OCI-LY1 (cell line): ENCODE measurements at regions not wholly inside any gene's neighbourhood (a gene's known extent, or its start where the extent isn't known, plus 50 kb on each side); places are given as distances from the start of the nearest gene placed in this dataset.
"Not testable (repeated sequence)": the region's sequence is repeated elsewhere in the genome, so short reads cannot be mapped to it uniquely, and the experiment has no call there.

Source experiments
- H2AFZ ChIP-seq: fragments of 200-600 bp; sonication (generic), shearing (Covaris generic); 2 replicates; pipeline ENCODE4 v1.6.0; 2014; ENCODE audit warnings: antibody characterized with exemption, mild to moderate bottlenecking, low read length
- H3F3A ChIP-seq: fragments of 200-600 bp; sonication (generic), shearing (Covaris generic); 2 replicates; pipeline ENCODE4 v1.6.0; 2014; ENCODE audit warnings: mild to moderate bottlenecking, antibody characterized with exemption, low read length, moderate library complexity; ENCODE audit not compliant: insufficient read depth
- H3K27ac ChIP-seq: fragments of 200-600 bp; sonication (generic); 2 replicates; pipeline ENCODE4 v1.5.1; 2014; ENCODE audit warnings: low read length, mixed run types, mild to moderate bottlenecking, low read depth; ENCODE audit not compliant: poor library complexity, severe bottlenecking
- H3K27me3 ChIP-seq: fragments of 200-600 bp; sonication (generic); 2 replicates; pipeline ENCODE4 v1.6.0; 2014; ENCODE audit warnings: antibody characterized with exemption, mild to moderate bottlenecking, low read length, moderate library complexity; ENCODE audit not compliant: insufficient read depth
- H3K36me3 ChIP-seq: fragments of 200-600 bp; sonication (generic); 2 replicates; pipeline ENCODE4 v1.6.1; 2014; ENCODE audit warnings: mild to moderate bottlenecking, antibody characterized with exemption, low read length, moderate library complexity, mixed read lengths; ENCODE audit not compliant: insufficient read depth
- H3K4me1 ChIP-seq: fragments of 200-600 bp; sonication (generic); 2 replicates; pipeline ENCODE4 v1.5.1; 2014; ENCODE audit warnings: mild to moderate bottlenecking, low read length, moderate library complexity; ENCODE audit not compliant: insufficient read depth, severe bottlenecking
- H3K4me2 ChIP-seq: fragments of 200-600 bp; sonication (generic), shearing (Covaris generic); 2 replicates; pipeline ENCODE4 v1.6.1; 2014; ENCODE audit warnings: low read length
- H3K4me3 ChIP-seq: fragments of 200-600 bp; sonication (generic); 2 replicates; pipeline ENCODE4 v1.5.1; 2014; ENCODE audit warnings: low read length, low read depth, mild to moderate bottlenecking, mixed read lengths; ENCODE audit not compliant: poor library complexity, severe bottlenecking
- H3K79me2 ChIP-seq: fragments of 200-600 bp; shearing (Covaris generic); 2 replicates; pipeline ENCODE4 v1.6.1; 2016; ENCODE audit warnings: mixed run types, low read length, mixed read lengths; ENCODE audit not compliant: insufficient read depth
- H3K9ac ChIP-seq: fragments of 200-600 bp; sonication (generic), shearing (Covaris generic); 2 replicates; pipeline ENCODE4 v1.6.1; 2014; ENCODE audit warnings: mild to moderate bottlenecking, low read length, mixed read lengths
- H3K9me2 ChIP-seq: fragments of 200-600 bp; sonication (generic), shearing (Covaris generic); 2 replicates; pipeline ENCODE4 v1.6.1; 2014; ENCODE audit warnings: low read depth, mild to moderate bottlenecking, low read length, mixed read lengths
- H3K9me3 ChIP-seq: fragments of 200-600 bp; shearing (Covaris generic); 2 replicates; pipeline ENCODE4 v1.6.1; 2014; ENCODE audit warnings: low read length, mixed read lengths
- H4K20me1 ChIP-seq: fragments of 200-600 bp; sonication (generic), shearing (Covaris generic); 2 replicates; pipeline ENCODE4 v1.6.0; 2016; ENCODE audit warnings: mild to moderate bottlenecking, low read length; ENCODE audit not compliant: insufficient read depth
- CTCF ChIP-seq: fragments of 200-600 bp; sonication (generic), shearing (Covaris generic); IDR thresholded peaks from 2 replicates; pipeline ENCODE4 v1.5.1; 2017; ENCODE audit warnings: mild to moderate bottlenecking, antibody characterized with exemption, low read length, moderate library complexity, mixed read lengths
- EZH2 ChIP-seq: fragments of 200-600 bp; sonication (generic), shearing (Covaris generic); IDR thresholded peaks from 2 replicates; pipeline ENCODE4 v1.8.0; 2017; ENCODE audit warnings: borderline replicate concordance, mixed run types, mild to moderate bottlenecking, antibody characterized with exemption, low read length, moderate library complexity, mixed read lengths

- H3K36me3 ChIP-seq = no peaks in the 10 kb centered on the region
- H3K9me3 ChIP-seq = no peaks in the 10 kb centered on the region
- no peak overlapping the region for H3K4me2 ChIP-seq
- no peak overlapping the region for H3K9ac ChIP-seq
- no peaks in the 10 kb centered on the region for H3K79me2 ChIP-seq
- H3K4me3 ChIP-seq = no peak overlapping the region
- H3K4me1 ChIP-seq = no peaks in the 10 kb centered on the region
- no peak overlapping the region for H3K27ac ChIP-seq
- TF ChIP-seq CTCF (no peak), EZH2 (no peak)
- H2AFZ ChIP-seq = no peak overlapping the region
- no peaks in the 10 kb centered on the region for H3K27me3 ChIP-seq
- H3F3A ChIP-seq = no peaks in the 10 kb centered on the region
- no peaks in the 10 kb centered on the region for H4K20me1 ChIP-seq
- H3K9me2 ChIP-seq = no peaks in the 10 kb centered on the region
Observed at GRCh38 chr2:195548198-195548940, 108.7 kb upstream of the SLC39A10 start.

- H3K36me3 ChIP-seq, H3K9me2 ChIP-seq, H4K20me1 ChIP-seq, H3K27me3 ChIP-seq, H3K9me3 ChIP-seq, H3K4me1 ChIP-seq, H3K79me2 ChIP-seq, H3F3A ChIP-seq, H3K9ac ChIP-seq, H3K4me3 ChIP-seq, H2AFZ ChIP-seq, H3K27ac ChIP-seq, H3K4me2 ChIP-seq: not testable (repeated sequence)
Observed at GRCh38 chr2:195547268-195547840, 109.7 kb upstream of the SLC39A10 start.

GRCh38 chr2:195545811-195546210, 111.2 kb upstream of the SLC39A10 start:
- Histone ChIP-seq H3K27me3 (no peaks in the 10 kb centered on the region), H3K9ac (no peak overlapping the region), H3K9me2 (no peaks in the 10 kb centered on the region), H3F3A (no peaks in the 10 kb centered on the region), H4K20me1 (no peaks in the 10 kb centered on the region), H3K27ac (no peak overlapping the region), H3K9me3 (no peaks in the 10 kb centered on the region), H3K79me2 (no peaks in the 10 kb centered on the region), H3K4me1 (no peaks in the 10 kb centered on the region), H3K4me3 (no peak overlapping the region), H2AFZ (no peak overlapping the region), H3K36me3 (no peaks in the 10 kb centered on the region), H3K4me2 (no peak overlapping the region)
- TF ChIP-seq EZH2 = no peak

GRCh38 chr2:195543902-195544894, 112.8 kb upstream of the SLC39A10 start:
- H3K4me1 ChIP-seq = no peaks in the 10 kb centered on the region
- TF ChIP-seq EZH2 = no peak
- TF ChIP-seq CTCF = no peak
- no peak overlapping the region for H2AFZ ChIP-seq
- H4K20me1 ChIP-seq = no peaks in the 10 kb centered on the region
- H3K79me2 ChIP-seq = no peaks in the 10 kb centered on the region
- no peaks in the 10 kb centered on the region for H3F3A ChIP-seq
- no peaks in the 10 kb centered on the region for H3K27me3 ChIP-seq
- H3K4me3 ChIP-seq = no peak overlapping the region
- H3K9me3 ChIP-seq = no peaks in the 10 kb centered on the region
- no peaks in the 10 kb centered on the region for H3K9me2 ChIP-seq
- no peak overlapping the region for H3K27ac ChIP-seq
- H3K9ac ChIP-seq = no peak overlapping the region
- H3K36me3 ChIP-seq = no peaks in the 10 kb centered on the region
- no peak overlapping the region for H3K4me2 ChIP-seq
